ENCODE measurements at regions not wholly inside any gene's neighbourhood (a gene's known extent, or its start where the extent isn't known, plus 50 kb on each side); places are given as distances from the start of the nearest gene placed in this dataset.

DNA sequence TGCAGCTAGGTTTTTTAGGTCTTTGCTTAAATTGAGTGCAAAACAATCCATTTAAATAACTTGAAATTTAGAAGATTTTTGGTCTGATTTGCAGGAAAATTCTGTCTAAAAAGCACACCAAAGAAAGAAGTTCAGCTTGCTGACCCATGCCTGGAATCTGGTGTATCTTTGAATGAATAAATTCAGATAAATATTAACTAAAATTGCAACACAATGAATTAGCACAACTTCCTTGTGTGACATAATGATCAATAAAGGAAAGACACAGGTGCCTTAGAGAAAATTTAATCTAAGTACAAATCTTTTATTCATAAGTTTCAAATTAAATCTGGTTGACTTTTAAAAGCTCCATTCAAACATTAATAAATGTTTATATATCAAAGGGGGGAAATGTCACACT, 791.5 kb upstream of the LCORL start:
- TF ChIP-seq, protein P1, sequence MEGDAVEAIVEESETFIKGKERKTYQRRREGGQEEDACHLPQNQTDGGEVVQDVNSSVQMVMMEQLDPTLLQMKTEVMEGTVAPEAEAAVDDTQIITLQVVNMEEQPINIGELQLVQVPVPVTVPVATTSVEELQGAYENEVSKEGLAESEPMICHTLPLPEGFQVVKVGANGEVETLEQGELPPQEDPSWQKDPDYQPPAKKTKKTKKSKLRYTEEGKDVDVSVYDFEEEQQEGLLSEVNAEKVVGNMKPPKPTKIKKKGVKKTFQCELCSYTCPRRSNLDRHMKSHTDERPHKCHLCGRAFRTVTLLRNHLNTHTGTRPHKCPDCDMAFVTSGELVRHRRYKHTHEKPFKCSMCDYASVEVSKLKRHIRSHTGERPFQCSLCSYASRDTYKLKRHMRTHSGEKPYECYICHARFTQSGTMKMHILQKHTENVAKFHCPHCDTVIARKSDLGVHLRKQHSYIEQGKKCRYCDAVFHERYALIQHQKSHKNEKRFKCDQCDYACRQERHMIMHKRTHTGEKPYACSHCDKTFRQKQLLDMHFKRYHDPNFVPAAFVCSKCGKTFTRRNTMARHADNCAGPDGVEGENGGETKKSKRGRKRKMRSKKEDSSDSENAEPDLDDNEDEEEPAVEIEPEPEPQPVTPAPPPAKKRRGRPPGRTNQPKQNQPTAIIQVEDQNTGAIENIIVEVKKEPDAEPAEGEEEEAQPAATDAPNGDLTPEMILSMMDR (IDR thresholded peaks at IDR 0.05), result no peak
- TF ChIP-seq POLR2A (IDR thresholded peaks at IDR 0.05), result no peak
